Loucy (cell line): ENCODE measurements at regions not wholly inside any gene's neighbourhood (a gene's known extent, or its start where the extent isn't known, plus 50 kb on each side); places are given as distances from the start of the nearest gene placed in this dataset.

Source experiments
- EZH2phosphoT487 ChIP-seq: fragments of 200-600 bp; IDR thresholded peaks from 2 replicates; pipeline ENCODE4 v1.6.1; 2018; ENCODE audit warnings: antibody characterized with exemption, mild to moderate bottlenecking, moderate library complexity, borderline replicate concordance
- TF ChIP-seq, protein P1 (sequence below): fragments of 200-600 bp; sonication (generic); conservative IDR thresholded peaks from 2 replicates; pipeline ENCODE4 v1.5.1; 2014; ENCODE audit warnings: mild to moderate bottlenecking, antibody characterized with exemption, low read length

DNA sequence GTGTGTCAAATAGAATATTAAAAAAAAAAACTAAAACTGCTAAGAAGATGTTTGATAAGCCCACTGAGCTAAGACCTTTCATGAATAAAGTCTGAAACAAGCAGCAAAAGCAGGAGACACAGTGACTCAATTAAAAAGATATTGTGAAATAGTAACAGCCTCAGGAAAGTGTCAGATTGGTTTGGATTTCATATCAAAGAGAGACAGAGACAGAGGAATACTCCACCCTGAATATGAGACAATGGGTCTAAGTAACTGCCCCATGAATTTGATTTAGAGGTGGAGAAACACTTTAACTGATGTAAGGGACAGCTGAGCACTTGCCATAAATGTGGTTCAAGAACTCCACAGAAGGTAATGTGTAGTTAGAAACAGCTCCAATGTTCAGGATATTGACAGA lies 277.9 kb upstream of the FOXG1 start:
- TF ChIP-seq, protein P1, sequence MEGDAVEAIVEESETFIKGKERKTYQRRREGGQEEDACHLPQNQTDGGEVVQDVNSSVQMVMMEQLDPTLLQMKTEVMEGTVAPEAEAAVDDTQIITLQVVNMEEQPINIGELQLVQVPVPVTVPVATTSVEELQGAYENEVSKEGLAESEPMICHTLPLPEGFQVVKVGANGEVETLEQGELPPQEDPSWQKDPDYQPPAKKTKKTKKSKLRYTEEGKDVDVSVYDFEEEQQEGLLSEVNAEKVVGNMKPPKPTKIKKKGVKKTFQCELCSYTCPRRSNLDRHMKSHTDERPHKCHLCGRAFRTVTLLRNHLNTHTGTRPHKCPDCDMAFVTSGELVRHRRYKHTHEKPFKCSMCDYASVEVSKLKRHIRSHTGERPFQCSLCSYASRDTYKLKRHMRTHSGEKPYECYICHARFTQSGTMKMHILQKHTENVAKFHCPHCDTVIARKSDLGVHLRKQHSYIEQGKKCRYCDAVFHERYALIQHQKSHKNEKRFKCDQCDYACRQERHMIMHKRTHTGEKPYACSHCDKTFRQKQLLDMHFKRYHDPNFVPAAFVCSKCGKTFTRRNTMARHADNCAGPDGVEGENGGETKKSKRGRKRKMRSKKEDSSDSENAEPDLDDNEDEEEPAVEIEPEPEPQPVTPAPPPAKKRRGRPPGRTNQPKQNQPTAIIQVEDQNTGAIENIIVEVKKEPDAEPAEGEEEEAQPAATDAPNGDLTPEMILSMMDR, result no peak
- no peak for TF ChIP-seq EZH2phosphoT487
